Stomach (tissue), 8 donors: ENCODE measurements at regions not wholly inside any gene's neighbourhood (a gene's known extent, or its start where the extent isn't known, plus 50 kb on each side); places are given as distances from the start of the nearest gene placed in this dataset.

Source experiments
- DNase-seq, 2 donors: peaks; one replicate each; pipeline versions ENCODE4 v3.0.0 to v3.0.0-alpha.2; 2013 to 2019
- H3K27ac ChIP-seq, 5 donors: fragments of 200-600 bp in 4 of 5; sonication (generic) in 4 of 5; one replicate each; pipeline ENCODE4 v1.5.1; 2013 to 2019; ENCODE audit warnings: mild to moderate bottlenecking in 1 of 5, moderate library complexity in 1 of 5
- H3K27me3 ChIP-seq, 3 donors: fragments of 200-600 bp; sonication (generic); one replicate each; pipeline ENCODE4 v1.5.1; 2017 to 2019; ENCODE audit warnings: mixed run types in 1 of 3
- H3K36me3 ChIP-seq, 4 donors: fragments of 200-600 bp; sonication (generic); 1 replicate in 3 of 4; 2 replicates in 1 of 4; pipeline ENCODE4 v1.5.1; 2016 to 2019
- H3K4me1 ChIP-seq, 4 donors: fragments of 200-600 bp; sonication (generic); one replicate each; pipeline ENCODE4 v1.5.1; 2016 to 2019
- H3K4me3 ChIP-seq, 4 donors: fragments of 200-600 bp; sonication (generic) in 3 of 4; one replicate each; pipeline ENCODE4 v1.5.1; 2016 to 2019; ENCODE audit warnings: mild to moderate bottlenecking in 1 of 4
- H3K9me3 ChIP-seq, 4 donors: fragments of 200-600 bp; sonication (generic); one replicate each; pipeline ENCODE4 v1.5.1; 2016 to 2019
- CTCF ChIP-seq, 7 experiments: fragments of 450-650 bp in 4 of 7; fragments of 200-600 bp in 3 of 7; sonication (generic) in 3 of 7; IDR thresholded peaks; one replicate each; pipeline ENCODE4 v1.5.1; 2016 to 2019; ENCODE audit warnings: antibody characterized with exemption in 7 of 7, control low read depth in 2 of 7, mild to moderate bottlenecking in 1 of 7
- EP300 ChIP-seq: sonication (generic); formaldehyde crosslinking; IDR thresholded peaks from one replicate; pipeline ENCODE4 v1.6.1; 2017; ENCODE audit warnings: antibody characterized with exemption
- POLR2A ChIP-seq, 4 donors: fragments of 450-650 bp; IDR thresholded peaks; one replicate each; pipeline ENCODE4 v1.6.1; 2016; ENCODE audit warnings: antibody characterized with exemption in 4 of 4, control low read depth in 2 of 4, mild to moderate bottlenecking in 1 of 4, moderate library complexity in 1 of 4
- POLR2AphosphoS5 ChIP-seq, 3 donors: sonication (generic); formaldehyde crosslinking; IDR thresholded peaks; one replicate each; pipeline ENCODE4 v1.6.1; 2016; ENCODE audit warnings: antibody characterized with exemption in 3 of 3
- WGBS, 5 donors: extraction: QIAGEN DNeasy Blood & Tissue Kit in 3 of 5; methylation state at CpG; one replicate each; pipeline versions ENCODE4 v1.1.5 to v1.1.7; 2013 to 2018; 5-methylcytosine and 5-hydroxymethylcytosine counted together
- intact Hi-C: fragments of 100-400 bp; cut with DNase I; formaldehyde crosslinking; loops from one replicate; pipeline ENCODE4 v1.15.1; 2023; ENCODE audit warnings: low total_unique reads
- donor health status: healthy with polysubstance abuse.
- donor health status: Bipolar disorder and iron deficiency.
- donor health status: healthy.

- Histone ChIP-seq H3K27ac (no peak overlapping the region), H3K9me3 (no peaks in the 10 kb centered on the region), H3K36me3 (no peaks in the 10 kb centered on the region), H3K4me3 (no peak overlapping the region), H3K4me1 (no peaks in the 10 kb centered on the region), H3K27me3 (peaks cover 0 to 16% (median 0%) of the 10 kb centered on the region in 3 donors)
- TF ChIP-seq POLR2A (IDR thresholded peaks at IDR 0.05) (no peak), CTCF (IDR thresholded peaks at IDR 0.05) (no peak), POLR2AphosphoS5 (IDR thresholded peaks at IDR 0.05) (no peak), EP300 (no peak)
- 74 to 91% (median 86%) methylated on average over 7 to 8 of the region's 8 CpGs for WGBS, 5 donors
- no peak for DNase-seq
- intact Hi-C loops: no loop called here
Observed at GRCh38 chr1:38239258-38239835, 192.8 kb upstream of the POU3F1 start.

DNA sequence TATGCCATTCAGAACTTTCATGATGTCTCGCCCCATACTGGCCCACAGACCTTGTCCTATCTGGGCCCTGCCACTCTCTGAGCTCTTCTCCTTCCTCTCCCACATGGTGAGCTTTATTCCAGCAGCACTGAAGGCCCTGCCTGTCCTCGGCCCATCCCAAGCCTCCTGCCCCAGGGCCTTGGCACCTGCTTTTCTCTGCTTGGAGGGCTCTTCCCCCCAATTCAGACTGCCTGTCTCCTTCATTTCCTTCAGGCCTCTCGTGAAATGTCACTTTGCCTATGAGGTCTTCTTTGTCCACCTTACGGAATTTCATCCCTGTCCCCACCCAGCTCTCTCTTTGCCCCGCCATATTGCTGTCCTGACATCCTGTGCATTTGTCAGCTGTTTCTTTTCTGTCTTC lies 191.7 kb upstream of the POU3F1 start:
- Histone ChIP-seq H3K27ac (no peak overlapping the region), H3K36me3 (no peaks in the 10 kb centered on the region), H3K4me3 (no peak overlapping the region), H3K4me1 (no peaks in the 10 kb centered on the region), H3K27me3 (peaks cover 0 to 16% (median 0%) of the 10 kb centered on the region in 3 donors), H3K9me3 (no peaks in the 10 kb centered on the region)
- intact Hi-C loops: no loop called here
- WGBS, 5 donors: 89 to 93% (median 90%) methylated on average over 5 of the region's 5 CpGs
- DNase-seq: no peak
- TF ChIP-seq POLR2A (IDR thresholded peaks at IDR 0.05) (no peak), CTCF (IDR thresholded peaks at IDR 0.05) (no peak), EP300 (no peak), POLR2AphosphoS5 (IDR thresholded peaks at IDR 0.05) (no peak)

DNA sequence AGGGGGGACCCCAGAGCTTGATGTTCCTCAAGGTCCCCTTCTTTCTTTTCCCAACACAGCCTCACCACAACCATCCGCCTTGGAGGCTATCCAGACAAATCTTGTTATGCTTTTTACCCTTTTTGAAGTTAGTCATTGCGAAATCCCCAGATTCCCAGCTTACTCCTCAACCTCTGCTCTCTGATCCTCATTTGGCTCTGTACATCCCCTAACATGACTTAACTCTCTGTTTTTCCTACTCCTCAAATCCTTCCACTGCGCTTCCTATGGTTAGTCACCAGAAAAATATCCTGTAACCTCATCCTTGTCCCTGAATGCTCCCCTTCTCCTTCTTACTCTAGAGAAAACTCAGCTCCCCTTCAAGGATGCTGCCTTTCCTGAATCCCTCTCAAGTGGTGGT lies 189.1 kb upstream of the POU3F1 start:
- Histone ChIP-seq H3K4me3 (no peak overlapping the region), H3K27ac (no peak overlapping the region), H3K9me3 (peaks cover 0 to 7% (median 0%) of the 10 kb centered on the region in 4 donors), H3K36me3 (no peaks in the 10 kb centered on the region), H3K4me1 (no peaks in the 10 kb centered on the region), H3K27me3 (peaks cover 0 to 16% (median 0%) of the 10 kb centered on the region in 3 donors)
- no peak for TF ChIP-seq CTCF (IDR thresholded peaks at IDR 0.05)
- no peak for TF ChIP-seq POLR2A (IDR thresholded peaks at IDR 0.05)
- TF ChIP-seq POLR2AphosphoS5 (IDR thresholded peaks at IDR 0.05): no peak
- TF ChIP-seq EP300: no peak
- intact Hi-C loops: no loop called here
- whole genome bisulfite sequencing, 5 donors: 60 to 78% (median 74%) methylated on average over 3 of the region's 3 CpGs
- DNase-seq: no peak

DNA sequence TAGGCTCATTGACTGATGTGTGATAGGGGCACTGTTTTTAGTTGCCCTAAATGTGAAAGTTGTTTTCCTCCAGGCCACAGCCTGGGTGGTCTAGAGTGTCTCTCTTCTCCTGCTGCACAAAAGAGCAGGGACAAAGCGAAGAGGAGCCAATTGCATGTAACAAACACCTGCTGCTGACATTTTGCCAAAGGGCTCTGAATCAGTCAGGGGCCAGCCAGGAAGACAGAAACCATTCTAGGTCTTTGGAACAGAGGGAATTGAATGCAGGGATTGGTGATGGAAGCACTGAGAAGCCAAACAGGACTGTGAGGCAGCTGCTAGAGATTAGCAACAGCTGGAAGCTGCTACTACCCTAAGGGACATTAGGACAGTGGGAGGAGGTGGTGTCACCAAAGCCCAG lies 185.3 kb upstream of the POU3F1 start:
- intact Hi-C loops: no loop called here
- Histone ChIP-seq H3K4me3 (no peak overlapping the region), H3K27me3 (peaks cover 0 to 12% (median 0%) of the 10 kb centered on the region in 3 donors), H3K4me1 (no peaks in the 10 kb centered on the region), H3K9me3 (peaks cover 0 to 7% (median 0%) of the 10 kb centered on the region in 4 donors), H3K27ac (no peak overlapping the region), H3K36me3 (no peaks in the 10 kb centered on the region)
- WGBS, 5 donors: 67 to 90% (median 86%) methylated on average over 1 of the region's 1 CpG
- DNase-seq: no peak
- TF ChIP-seq POLR2AphosphoS5 (IDR thresholded peaks at IDR 0.05): no peak
- no peak for TF ChIP-seq CTCF (IDR thresholded peaks at IDR 0.05)
- no peak for TF ChIP-seq POLR2A (IDR thresholded peaks at IDR 0.05)
- TF ChIP-seq EP300: no peak
